AML-193 (cell line): ENCODE measurements at regions not wholly inside any gene's neighbourhood (a gene's known extent, or its start where the extent isn't known, plus 50 kb on each side); places are given as distances from the start of the nearest gene placed in this dataset.

ENCODE experiments used
- DNase-seq, 2 experiments: peaks; one replicate each; lab custom pipeline; 2025; lab: John Stamatoyannopoulos, UW

DNA sequence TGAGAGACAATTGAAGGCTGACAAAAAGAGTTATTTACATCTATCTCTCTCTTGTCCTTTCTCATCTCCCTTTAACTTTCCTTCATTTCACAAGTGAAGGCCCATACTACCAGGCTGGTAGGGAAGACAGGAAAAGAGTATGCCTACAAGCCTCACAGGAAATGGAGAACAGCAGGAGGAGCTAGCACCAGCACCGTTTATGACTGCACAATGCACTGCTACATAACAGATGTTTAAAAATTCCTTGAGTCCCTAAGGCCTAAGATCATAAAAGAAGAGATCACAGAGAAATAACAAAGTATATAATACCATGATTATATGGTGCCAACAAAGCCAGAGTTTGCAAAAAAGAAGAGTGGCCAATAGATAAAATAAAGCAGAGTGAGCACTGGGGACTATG is 194.8 kb downstream of the UNC5CL start:
- no peak for DNase-seq

DNA sequence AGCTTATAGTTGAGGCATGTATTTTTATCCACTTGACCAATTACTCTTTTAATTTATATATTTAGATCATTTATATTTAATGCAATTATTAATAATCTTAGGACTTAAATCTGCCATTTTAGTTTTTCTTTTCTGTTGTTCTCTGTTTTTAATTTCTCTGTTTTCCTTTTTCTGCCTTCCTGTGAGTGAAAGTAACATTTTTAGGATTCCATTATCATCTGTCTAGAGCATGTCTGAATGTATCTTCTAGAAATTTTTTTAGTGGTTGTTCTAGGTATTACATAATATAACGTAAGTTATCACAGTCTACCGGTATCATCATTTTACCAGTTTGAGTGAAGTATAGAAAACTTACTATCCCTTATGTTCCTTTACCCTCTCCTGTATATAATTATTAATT is 197.3 kb downstream of the UNC5CL start:
- no peak for DNase-seq

DNA sequence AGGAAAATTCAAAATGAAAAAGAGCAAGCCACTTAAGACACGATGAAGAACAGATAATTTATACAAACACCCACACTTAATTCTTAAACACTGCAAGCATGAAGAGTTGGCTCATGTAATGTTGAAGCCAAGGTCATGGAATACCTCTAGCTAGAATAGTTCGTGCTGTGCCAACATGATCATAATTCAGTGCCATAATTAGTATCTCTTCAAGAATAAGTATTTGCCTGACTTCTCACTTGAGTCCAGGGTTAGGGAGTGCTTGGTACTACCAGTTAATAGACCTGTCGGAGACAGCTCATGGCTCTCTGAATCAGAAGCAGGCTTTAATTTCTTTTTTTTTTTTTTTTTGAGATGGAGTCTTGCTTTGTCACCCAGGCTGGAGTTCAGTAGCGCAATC is 206.3 kb downstream of the UNC5CL start:
- DNase-seq, result no peak

DNA sequence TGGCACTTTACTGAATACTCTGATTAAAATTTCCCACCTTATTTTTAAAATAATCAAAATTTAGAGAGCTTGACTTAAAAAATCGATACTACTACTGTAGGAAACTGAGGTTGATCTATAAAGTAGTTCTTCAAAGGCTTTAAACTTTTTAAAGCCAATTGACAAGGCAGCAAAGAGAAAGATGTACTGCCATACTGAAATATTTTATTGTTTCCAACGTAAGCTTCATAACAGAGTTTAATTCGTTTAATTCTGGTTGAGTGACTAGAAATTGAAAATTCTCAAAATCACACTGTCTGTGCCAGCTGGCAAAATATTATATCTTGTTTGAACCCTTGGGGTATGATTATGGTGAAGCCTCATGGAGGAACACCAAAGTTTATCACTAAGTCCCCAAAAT is 207.6 kb downstream of the UNC5CL start:
- DNase-seq, result no peak

DNA sequence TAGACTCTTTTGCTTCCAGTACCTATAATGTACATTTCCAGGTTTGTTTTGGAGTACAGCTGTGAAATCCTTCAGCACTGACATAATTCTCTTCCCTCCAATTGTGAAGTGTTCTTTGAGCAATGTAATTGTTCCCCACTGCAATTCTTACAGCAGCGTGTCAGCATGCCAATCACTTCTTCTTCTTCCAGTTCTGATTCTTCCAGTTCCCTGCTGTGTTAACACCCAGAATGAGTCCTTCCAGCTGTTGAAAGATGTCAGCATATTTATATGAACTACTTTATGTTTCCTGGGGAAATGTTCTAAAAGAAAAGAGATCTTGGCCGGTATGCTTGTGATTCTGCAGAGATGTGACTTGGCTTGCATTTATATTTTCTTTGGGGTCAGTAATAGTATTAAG is 213.9 kb downstream of the UNC5CL start:
- DNase-seq, result no peak

DNA sequence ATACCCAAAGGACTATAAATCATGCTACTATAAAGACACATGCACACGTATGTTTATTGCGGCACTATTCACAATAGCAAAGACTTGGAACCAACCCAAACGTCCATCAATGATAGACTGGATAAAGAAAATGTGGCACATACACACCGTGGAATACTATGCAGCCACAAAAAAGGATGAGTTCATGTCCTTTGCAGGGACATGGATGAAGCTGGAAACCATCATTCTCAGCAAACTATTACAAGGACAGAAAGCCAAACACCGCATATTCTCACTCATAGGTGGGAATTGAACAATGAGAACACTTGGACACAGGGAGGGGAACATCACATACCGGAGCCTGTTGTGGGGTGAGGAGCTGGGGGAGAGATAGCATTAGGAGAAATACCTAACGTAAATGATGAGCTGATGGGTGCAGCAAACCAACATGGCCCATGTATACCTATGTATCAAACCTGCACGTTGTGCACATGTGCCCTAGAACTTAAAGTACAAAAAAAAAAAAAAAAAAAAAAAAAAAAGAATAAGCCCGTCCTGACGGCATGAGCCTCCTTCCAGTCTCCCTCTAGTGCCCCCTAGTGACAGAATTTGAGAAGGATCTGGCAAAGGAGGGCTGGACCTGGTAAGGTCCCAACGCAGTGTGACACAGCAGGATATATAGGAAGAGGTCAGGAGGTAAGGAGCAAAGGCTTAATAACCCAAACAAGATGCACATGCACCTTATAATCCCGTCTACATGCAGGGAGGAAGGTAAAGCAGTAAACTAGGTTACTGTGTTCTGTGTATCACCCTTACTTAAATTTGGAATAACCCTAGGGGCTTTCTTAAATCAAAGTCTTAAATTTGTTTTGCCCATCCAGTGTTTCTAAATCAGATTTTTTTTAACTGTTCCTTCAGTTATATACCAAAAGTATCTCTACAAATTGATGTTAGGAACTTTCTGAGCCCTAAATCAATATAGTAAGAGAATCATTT is 214.8 kb downstream of the UNC5CL start:
- DNase-seq, result peak; percentile 30 to 39

DNA sequence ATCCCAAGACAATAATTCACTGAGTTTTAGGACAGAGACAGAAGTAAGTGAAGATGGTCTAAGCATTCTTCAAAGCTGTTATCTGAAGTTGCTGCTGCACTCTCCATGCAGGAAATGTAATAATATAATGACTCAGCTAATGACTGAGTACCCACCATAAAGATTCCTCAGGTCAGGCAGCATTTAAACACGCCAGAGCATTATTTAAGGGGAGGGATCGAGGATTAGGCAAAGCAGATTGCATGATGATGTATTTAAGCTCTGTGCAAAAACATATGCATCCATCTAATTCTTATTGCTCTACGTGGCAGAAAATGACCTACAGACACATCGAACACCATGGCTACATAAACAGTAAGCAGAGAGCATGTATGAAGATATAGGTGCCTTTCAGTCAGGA is 216.4 kb downstream of the UNC5CL start:
- no peak for DNase-seq

DNA sequence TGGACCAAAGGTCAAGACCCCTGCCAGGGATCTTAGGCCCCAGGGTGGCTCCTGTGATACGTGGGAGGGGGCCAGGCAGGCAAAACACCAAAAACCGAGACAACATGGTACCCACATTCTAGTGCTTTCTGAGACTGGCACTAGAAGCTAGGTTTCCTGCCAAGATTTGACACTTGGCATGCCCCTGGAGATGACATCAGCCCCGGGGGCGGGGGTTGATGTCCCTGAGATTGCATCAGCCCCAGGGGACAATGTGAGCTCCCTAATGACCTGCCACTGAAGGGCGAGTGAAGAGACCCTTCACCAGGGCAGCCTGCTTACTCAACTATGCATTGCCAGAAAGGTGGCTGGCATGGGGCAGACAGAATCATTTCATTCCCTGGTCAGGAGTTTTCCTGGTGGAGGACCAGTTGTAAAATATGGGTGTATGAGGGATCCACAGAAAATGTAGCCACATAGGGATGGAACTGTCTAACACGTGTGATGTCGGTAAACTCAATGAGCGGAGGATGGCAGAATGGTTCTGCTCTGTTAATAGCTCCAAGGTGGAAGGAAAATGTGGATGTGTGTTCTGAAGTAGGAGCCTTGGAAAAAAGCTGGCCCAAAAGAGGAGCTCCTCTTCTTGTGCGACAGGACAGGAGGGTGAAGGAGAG is 219.7 kb downstream of the UNC5CL start:
- DNase-seq, result no peak

DNA sequence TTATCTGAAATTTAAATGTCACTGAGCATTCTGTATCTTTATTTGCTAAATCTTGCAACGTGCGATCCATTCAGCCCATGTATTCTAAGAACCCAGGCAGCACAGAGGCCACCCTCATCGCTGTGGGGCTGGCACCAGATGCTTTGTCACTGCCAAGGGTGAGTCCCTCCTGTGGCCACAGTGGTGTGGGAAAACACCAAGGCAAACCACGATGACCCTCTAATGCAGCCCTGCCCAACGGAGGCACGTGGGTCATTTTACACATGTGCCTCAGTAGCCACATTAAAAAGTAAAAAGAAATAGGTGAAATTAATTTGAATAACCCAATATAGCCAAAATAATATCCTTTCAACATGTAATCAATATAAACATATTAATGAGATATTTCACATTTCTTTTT is 221.7 kb downstream of the UNC5CL start:
- no peak for DNase-seq

DNA sequence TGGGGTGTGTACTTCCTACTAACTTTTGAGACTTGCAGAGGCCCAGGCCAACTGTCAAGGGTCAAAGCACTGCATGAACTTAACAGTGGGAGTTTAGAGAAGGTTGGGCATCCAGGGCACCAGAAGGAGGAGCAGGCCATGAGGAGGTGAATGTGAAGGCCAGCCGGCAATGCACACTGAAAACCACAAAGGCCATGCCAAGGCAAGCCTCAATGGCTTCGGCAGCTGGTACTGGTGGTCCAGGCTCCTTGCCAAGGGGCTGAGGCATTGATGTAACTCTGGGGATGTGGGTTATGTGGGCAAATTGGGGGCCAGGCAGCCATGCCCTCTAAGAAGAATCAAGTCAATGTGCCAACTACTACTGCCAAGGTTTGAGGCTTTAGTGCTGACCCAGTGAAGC is 222.4 kb downstream of the UNC5CL start:
- DNase-seq, result no peak

DNA sequence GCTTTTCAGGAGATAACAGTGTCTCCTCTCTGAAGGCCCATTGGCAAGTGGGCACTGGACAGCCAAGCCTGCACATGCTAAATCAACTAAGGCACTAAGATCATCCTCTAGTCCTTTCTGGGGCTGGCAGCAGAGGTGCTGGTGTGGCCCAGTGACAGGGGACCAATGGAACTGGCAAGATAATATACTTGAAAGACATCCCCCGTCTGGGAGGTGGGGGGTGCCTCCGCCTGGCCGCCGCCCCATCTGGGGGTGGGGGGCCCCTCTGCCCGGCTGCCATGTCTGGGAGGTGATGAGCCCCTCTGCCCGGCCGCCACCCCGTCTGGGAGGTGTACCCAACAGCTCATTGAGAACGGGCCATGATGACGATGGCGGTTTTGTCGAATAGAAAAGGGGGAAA is 223.3 kb downstream of the UNC5CL start:
- DNase-seq, result no peak

DNA sequence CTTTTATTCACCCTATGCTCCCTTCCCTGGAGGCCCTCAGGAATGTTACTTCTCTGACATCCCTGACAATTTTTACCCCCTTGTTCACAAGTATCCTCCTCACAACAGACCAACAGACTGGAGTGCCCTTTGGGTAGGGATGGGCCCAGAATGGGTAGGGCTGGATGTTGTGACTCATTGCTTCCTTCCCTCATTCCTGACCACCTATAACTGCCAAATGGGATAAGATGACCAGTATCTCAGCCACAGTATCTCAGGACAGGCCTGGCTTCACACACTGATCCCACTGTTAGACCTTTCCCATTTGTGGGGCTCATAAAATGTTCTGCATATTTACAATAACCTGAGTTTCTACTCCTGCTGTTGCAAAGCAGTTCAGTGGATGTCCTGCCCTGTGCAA is 223.0 kb upstream of the LRFN2 start:
- no peak for DNase-seq

DNA sequence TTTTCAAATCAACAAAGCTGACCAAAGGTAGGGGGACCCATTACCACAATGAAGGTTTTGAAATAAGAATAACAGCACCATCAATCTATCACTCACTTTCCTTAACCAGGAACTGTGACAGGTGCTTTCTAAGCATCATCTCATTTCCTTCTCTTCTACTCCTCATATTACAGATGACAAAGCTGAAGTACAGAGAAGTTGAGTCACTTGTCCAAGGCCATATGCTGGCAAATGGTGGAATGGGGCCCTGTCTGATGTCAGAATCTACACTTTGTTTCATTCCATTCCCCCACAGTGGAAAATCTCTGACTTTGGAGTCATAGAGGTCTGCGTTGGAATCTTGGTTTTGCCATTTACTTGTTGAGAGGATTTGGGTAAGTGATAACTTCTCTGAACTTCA is 222.5 kb upstream of the LRFN2 start:
- no peak for DNase-seq

DNA sequence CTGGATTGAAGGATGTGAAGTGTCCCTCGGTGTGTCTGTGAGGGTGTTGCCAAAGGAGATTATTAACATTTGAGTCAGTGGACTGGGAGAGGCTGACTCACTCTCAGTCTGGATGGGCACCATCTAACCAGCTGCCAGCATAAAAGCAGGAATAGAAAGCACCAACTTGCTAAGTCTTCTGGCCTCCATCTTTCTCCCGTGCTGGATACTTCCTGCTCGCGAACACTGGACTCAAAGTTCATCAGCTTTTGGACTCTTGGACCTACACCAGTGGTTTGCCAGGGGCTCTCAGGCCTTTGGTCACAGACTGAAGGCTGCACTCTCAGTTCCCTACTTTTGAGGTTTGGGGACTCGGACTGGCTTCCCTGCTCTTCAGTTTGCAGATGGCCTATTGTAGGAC is 220.3 kb upstream of the LRFN2 start:
- no peak for DNase-seq

DNA sequence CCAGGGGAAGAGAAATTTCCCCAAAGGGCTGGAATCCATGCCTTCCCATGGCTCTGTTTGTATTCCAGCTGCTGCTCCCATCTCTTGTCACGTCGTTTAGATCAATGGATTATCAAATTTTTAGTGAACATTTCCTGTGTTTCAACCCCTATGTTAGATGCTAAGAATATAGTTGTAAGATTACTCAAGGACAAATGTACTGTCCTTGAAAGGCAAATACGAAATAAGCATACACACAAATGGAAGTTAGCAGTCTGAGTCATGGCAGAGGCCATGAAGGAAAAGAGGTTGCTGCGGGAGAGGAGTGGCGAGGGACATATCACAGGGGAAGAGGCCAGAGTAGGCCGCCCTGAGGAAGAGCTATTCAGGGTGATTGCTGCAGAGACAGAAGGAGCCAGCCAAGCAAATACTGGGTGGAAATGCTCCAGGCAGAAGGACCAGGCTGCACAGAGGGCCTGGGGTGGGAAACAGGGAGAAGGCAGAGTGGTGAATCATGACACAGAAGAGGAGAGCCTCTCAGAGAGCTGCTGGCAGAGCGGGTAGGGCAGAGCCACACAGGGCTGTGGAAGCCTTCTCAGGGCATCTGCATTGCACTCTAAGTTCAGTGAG is 219.2 kb upstream of the LRFN2 start:
- no peak for DNase-seq

DNA sequence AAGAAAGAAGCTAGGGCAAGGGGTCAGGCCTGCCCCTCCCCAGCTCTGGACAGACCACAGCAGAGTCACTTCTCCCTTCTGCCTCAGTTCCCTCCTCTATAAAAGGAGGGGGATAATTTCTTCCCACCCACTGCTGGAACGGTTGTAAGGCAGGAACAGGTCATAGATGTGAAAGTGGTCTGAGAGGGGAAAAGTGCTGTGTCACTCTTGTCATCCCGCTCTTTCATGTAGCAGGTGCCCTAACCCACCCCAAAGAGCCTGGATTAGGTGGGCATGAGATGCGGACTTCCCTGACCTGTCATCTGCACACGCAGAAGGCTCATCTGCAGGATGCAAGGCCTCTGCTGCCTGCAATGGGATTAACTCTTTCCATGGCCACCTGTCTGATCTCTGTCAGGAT is 218.2 kb upstream of the LRFN2 start:
- DNase-seq, result no peak

DNA sequence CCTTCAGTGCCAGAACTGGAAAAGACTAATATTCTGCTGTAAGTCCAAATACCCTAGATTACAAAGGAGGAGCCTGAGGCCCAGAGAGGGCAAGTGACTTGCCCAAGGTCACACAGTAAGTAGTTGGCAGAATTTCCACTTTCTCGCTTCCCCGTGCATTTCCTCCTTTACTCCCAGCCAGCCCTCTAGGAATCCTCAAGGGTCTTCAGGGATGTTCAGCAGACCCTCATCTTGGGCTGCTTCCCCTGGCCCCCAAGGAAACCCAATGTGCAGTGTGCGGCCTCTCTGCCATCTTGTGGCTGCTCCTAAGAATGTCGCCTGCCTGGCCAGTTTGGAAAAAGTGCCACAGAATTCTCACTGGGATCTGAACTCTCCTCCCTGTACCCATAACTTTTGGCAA is 217.7 kb upstream of the LRFN2 start:
- DNase-seq, result no peak

DNA sequence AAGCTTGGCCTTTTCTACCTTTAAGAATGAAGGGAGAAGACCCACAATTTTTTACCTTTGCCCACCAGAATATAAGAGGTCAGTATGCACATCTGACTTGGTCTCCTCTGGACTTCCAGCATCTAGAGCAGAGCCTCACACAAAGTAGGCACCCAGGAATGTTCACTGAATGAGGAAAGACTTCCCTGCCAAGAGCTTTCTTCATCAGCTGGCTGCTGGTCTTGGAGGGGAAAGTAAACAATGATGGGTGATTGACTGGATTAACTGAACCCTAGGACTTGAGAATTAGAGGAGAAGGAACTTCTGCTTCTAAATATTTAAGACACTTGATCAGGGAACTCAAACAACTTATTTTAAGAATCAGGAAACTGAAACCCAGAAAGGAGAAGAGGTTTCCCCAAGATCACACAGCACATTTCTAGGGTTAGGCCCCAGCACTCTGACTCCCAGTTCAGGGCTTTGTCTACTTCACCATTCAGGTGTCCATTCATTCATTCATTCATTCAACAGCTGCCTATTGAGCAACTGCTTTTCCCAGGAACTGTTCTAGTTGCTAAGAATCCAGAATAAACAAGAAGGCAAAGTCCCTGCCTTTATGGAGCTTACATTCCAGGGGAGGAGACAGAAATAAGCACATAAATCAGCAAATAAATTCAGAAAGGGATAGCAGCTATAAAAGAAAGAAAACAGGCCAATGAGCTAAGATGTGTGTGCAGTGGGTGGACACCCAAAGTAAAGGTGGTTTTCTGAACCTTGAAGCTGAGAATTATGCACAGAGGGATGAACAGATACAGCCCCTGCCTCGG is 216.9 kb upstream of the LRFN2 start:
- no peak for DNase-seq

DNA sequence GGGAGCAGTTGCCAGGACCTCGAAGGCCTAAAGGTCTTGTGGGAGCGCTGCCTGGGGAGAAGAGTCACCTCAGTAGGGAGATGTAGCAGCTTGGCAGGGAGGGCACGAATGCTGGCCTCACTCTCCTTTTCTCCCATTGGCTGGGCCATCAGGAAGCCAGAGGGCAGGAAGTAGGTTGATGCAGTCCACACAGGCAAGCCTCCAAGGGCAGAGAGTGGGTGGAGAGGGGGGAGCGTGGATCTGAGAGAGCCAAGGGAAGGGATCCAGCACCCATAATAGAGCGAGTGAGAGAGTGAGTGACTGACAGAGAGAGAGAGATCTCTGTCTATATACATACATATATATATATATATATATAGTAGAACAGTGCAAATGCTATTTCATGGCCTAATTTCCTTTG is 215.3 kb upstream of the LRFN2 start:
- DNase-seq, result no peak

DNA sequence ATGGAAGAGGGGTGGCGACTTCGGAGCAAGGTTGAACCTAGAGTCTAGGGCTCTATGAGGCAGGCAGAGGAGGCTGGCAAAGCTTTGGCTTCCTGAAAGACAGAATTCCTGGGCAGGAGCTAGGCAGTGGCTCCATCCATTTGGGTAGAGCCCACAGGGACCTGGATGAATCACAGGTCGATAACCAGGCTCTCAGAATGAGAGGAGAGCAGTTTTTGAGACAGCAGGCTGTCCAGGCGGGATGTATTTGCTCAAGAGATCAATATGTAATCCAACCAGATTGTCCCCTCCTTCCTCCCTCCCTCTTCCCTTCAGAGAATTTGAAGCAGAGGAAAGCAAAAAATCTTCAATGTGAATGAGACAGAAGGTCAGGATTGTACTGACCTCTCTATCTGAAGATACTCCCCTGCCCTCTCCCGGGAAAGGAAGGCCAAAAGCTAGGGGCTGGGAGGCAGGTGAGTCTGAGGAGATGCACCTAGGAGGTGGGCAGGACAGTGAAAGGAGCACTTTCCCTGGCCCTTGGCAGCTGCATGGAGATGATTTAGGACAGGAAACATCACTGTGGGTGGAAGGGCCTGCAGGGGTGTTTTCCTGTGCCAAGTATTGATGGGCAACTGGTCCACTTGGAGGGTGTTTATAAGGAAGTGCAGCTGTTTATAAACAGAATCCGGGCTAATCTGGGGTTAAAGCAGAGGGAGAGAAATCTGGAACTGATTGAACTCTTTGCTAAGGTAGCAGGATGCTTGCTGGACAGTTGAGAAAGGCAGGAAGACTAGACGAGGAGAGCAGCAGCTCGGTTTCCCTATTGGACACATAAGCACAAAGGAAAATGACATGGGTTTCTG is 212.4 kb upstream of the LRFN2 start:
- DNase-seq, result no peak

DNA sequence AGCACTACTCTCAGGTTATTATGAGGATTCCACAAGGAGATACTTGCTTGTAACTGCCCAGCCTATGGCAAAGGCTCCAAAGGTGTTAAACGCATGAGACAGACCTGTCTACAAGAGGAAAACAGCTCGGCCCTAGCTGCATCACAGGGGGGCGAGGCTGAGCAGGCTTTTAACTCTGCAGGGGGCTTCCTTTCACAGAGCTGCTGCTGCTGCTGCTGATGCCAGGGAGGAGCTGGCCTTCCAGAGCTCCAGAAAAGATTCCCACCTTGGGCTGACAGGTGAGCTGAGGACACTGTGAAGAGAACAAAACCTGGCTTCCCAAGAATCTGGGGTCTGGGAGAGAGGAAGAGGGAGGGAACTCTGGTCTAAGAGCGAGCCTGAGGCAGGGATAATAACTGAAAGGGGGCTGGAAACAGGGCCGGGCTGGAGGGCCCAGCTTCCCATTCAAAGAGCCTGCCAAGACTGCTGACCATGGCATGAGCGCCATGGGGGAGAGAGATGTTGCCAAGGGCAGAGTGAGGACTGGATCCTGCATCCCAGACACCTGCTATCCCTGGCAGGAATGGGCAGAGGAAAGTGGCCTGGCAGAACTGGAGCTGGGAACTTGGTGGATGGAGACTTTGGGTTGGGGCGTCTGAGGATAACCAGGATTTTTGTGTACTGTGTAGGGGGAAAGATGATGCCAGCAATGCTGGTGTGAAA is 211.1 kb upstream of the LRFN2 start:
- no peak for DNase-seq
